GM12878 (cell line): ENCODE measurements at regions not wholly inside any gene's neighbourhood (a gene's known extent, or its start where the extent isn't known, plus 50 kb on each side); places are given as distances from the start of the nearest gene placed in this dataset.

Source experiments
- ATAC-seq: fragments of 200-7000 bp; cut with Tn5 transposase; 3 replicates; pipeline ENCODE4 v1.9.1; 2020; ENCODE audit warnings: mild to moderate bottlenecking, moderate library complexity
- BruUV-seq: library from RNA; stranded (reverse); fragments of 400-500 nt; replicated peaks from 2 replicates; lab custom pipeline; 2021; lab: Mats Ljungman, UMichigan
- CTCF ChIA-PET: fragments of 300-600 bp; sonication (Branson Sonifier 250); formaldehyde crosslinking; extraction: SDS; loops from one replicate; lab custom pipeline; 2021; ENCODE audit warnings: inconsistent platforms; lab: Yijun Ruan, JAX
- POLR2A ChIA-PET: fragments of 350-600 bp; formaldehyde crosslinking; extraction: SDS; loops from one replicate; lab custom pipeline; 2021; ENCODE audit warnings: inconsistent platforms; lab: Charles Lee
- RAD21 ChIA-PET: fragments of 300-600 bp; sonication (Branson Sonifier 250); formaldehyde crosslinking; loops from one replicate; lab custom pipeline; 2023; ENCODE audit warnings: antibody characterized with exemption; ENCODE audit not compliant: unreplicated experiment; lab: Charles Lee
- SMC1A ChIA-PET: fragments of 300-600 bp; sonication (Branson Sonifier 250); formaldehyde crosslinking; loops from one replicate; lab custom pipeline; 2023; ENCODE audit not compliant: unreplicated experiment, uncharacterized antibody; lab: Charles Lee
- DNase-seq: peaks from one replicate; pipeline ENCODE4 v3.0.0-alpha.2; 2011; ENCODE audit warnings: low read depth, low spot score
- FAIRE-seq: peaks from 3 replicates; lab custom pipeline; 2011; peaks lifted over from hg19 to GRCh38; lab: Jason Lieb, UNC
- H2AFZ ChIP-seq: 2 replicates; pipeline ENCODE4 v1.6.0; 2011; ENCODE audit warnings: low read depth, low read length, control low read depth; ENCODE audit not compliant: control insufficient read depth
- H3K27ac ChIP-seq: 2 replicates; pipeline ENCODE4 v1.5.1; 2011; ENCODE audit warnings: control low read depth; ENCODE audit not compliant: control insufficient read depth, insufficient read depth
- H3K27me3 ChIP-seq, 2 experiments: replicated peaks in 1 of 2; 2 replicates each; pipeline versions ENCODE4 v1.6.0 to v1.6.1; 2011; ENCODE audit warnings: low read length in 1 of 2; ENCODE audit not compliant: control insufficient read depth in 2 of 2, insufficient read depth in 2 of 2
- H3K36me3 ChIP-seq, 2 experiments: 2 replicates each; pipeline ENCODE4 v1.5.1; 2011; ENCODE audit warnings: low read length in 1 of 2; ENCODE audit not compliant: control insufficient read depth in 2 of 2, insufficient read depth in 2 of 2
- H3K4me1 ChIP-seq: 2 replicates; pipeline ENCODE4 v1.6.1; 2011; ENCODE audit warnings: mild to moderate bottlenecking, low read length, moderate library complexity, mixed read lengths; ENCODE audit not compliant: control insufficient read depth, insufficient read depth
- H3K4me2 ChIP-seq: 2 replicates; pipeline ENCODE4 v1.6.0; 2011; ENCODE audit warnings: control low read depth; ENCODE audit not compliant: control insufficient read depth, insufficient read depth
- H3K4me3 ChIP-seq: fragments of 200-600 bp; sonication (generic); 2 replicates; pipeline ENCODE4 v1.5.1; 2016
- H3K79me2 ChIP-seq: 2 replicates; pipeline ENCODE4 v1.6.0; 2011; ENCODE audit warnings: low read length; ENCODE audit not compliant: control insufficient read depth, insufficient read depth
- H3K9ac ChIP-seq: 2 replicates; pipeline ENCODE4 v1.8.0; 2011; ENCODE audit warnings: low read length, control low read depth, mixed read lengths; ENCODE audit not compliant: control insufficient read depth, insufficient read depth
- H3K9me3 ChIP-seq: replicated peaks from 3 replicates; pipeline ENCODE4 v1.5.1; 2011; ENCODE audit warnings: mild to moderate bottlenecking, low read length; ENCODE audit not compliant: control insufficient read depth, insufficient read depth
- H4K20me1 ChIP-seq: 2 replicates; pipeline ENCODE4 v1.6.0; 2011; ENCODE audit not compliant: control insufficient read depth, insufficient read depth
- BCL3 ChIP-seq: IDR thresholded peaks from 2 replicates; pipeline ENCODE4 v1.6.1; 2011; ENCODE audit warnings: borderline replicate concordance, low read depth, mild to moderate bottlenecking, moderate library complexity, low read length; ENCODE audit not compliant: insufficient read depth, poor library complexity, severe bottlenecking
- HDAC6 ChIP-seq: fragments of 200-600 bp; sonication (generic); IDR thresholded peaks from one replicate; pipeline ENCODE4 v1.8.0; 2017; ENCODE audit warnings: antibody characterized with exemption; ENCODE audit not compliant: unreplicated experiment
- HSF1 ChIP-seq: fragments of 150-350 bp; IDR thresholded peaks from 2 replicates; pipeline ENCODE4 v1.6.1; 2014; ENCODE audit warnings: mild to moderate bottlenecking, low read depth, low read length
- IRF5 ChIP-seq: fragments of 450-650 bp; IDR thresholded peaks from 2 replicates; pipeline ENCODE4 v1.6.1; 2017; ENCODE audit warnings: borderline replicate concordance
- KAT2A ChIP-seq: conservative IDR thresholded peaks from 2 replicates; pipeline ENCODE4 v1.6.1; 2011; ENCODE audit warnings: low read depth, low read length; ENCODE audit not compliant: control insufficient read depth
- NFYA ChIP-seq: IDR thresholded peaks from 2 replicates; pipeline ENCODE4 v1.6.1; 2011; ENCODE audit warnings: low read depth, mild to moderate bottlenecking, low read length, improper control_type of control experiment, borderline replicate concordance
- NR2C1 ChIP-seq: fragments of 450-650 bp; IDR thresholded peaks from 2 replicates; pipeline ENCODE4 v1.6.1; 2017; ENCODE audit warnings: antibody characterized with exemption, mild to moderate bottlenecking, moderate library complexity
- POLR2A ChIP-seq: IDR thresholded peaks from 2 replicates; pipeline ENCODE4 v1.6.1; 2011; ENCODE audit warnings: low read depth, mild to moderate bottlenecking, low read length
- ZNF24 ChIP-seq: fragments of 450-650 bp; IDR thresholded peaks from 2 replicates; pipeline ENCODE4 v1.6.1; 2017; ENCODE audit warnings: antibody characterized with exemption, mild to moderate bottlenecking
- WGBS: methylation state at CpG from one replicate; pipeline ENCODE4 v1.1.6; 2016; ENCODE audit warnings: low lambda C conversion rate; ENCODE audit not compliant: insufficient replicate concordance, insufficient coverage; ENCODE audit errors: missing lambda C conversion rate; 5-methylcytosine and 5-hydroxymethylcytosine counted together
- in situ Hi-C: fragments of 300-500 bp; cut with MboI; formaldehyde crosslinking; loops from 9 replicates; pipeline ENCODE4 v1.14.3; 2018; ENCODE audit warnings: mixed read lengths
- intact Hi-C: fragments of 100-400 bp; cut with micrococcal nuclease; formaldehyde crosslinking; loops from one replicate; pipeline ENCODE4 v1.14.2; 2022; ENCODE audit not compliant: unreplicated experiment

- ChIA-PET RAD21 (interaction anchor here (0.5 to 0.8 kb wide), 3 partner anchors 26 to 257 kb away, joined by 3 to 4 read pairs (median 3); no protein-coding TSS in a partner anchor), SMC1A (interaction anchor here (0.6 to 4.1 kb wide), 8 partner anchors 8 to 1608 kb away, joined by 3 to 16 read pairs (median 3); no protein-coding TSS in a partner anchor), CTCF (interaction anchor here (0.6 to 1.1 kb wide), 2 partner anchors 24 to 1185 kb away, joined by 3 read pairs; no protein-coding TSS in a partner anchor), POLR2A (interaction anchor here (0.7 kb wide), 1 partner anchor 11 kb away, joined by 5 read pairs; no protein-coding TSS in a partner anchor)
- H3K36me3 ChIP-seq, result no peaks in the 10 kb centered on the region
- no peak for ATAC-seq
- no peak overlapping the region for H3K4me2 ChIP-seq
- BruUV-seq, result no TSS peak
- in situ Hi-C loops (no loop called here), intact Hi-C loops (no loop called here)
- FAIRE-seq, result no peak
- H3K4me3 ChIP-seq, result no peak overlapping the region
- H3K27me3 ChIP-seq, result no peaks in the 10 kb centered on the region
- no peaks in the 10 kb centered on the region for H4K20me1 ChIP-seq
- no peaks in the 10 kb centered on the region for H3K4me1 ChIP-seq
- DNase-seq, result no peak
- WGBS, result 80% methylated on average over 2 of the region's 3 CpGs
- no peak overlapping the region for H3K27ac ChIP-seq
- no peaks in the 10 kb centered on the region for H3K79me2 ChIP-seq
- H3K9ac ChIP-seq, result no peak overlapping the region
- TF ChIP-seq NR2C1 (no peak), IRF5 (no peak), ZNF24 (no peak), POLR2A (no peak), BCL3 (no peak), HDAC6 (no peak), NFYA (no peak), KAT2A (no peak), HSF1 (no peak)
- TF ChIP-seq, all 136 proteins: peak for 0
- no peak overlapping the region for H2AFZ ChIP-seq
- no peaks in the 10 kb centered on the region for H3K9me3 ChIP-seq
Measured at GRCh38 chr2:154599189-154599588, 99.3 kb upstream of the KCNJ3 start.
